GM12872 (cell line): ENCODE measurements at regions not wholly inside any gene's neighbourhood (a gene's known extent, or its start where the extent isn't known, plus 50 kb on each side); places are given as distances from the start of the nearest gene placed in this dataset.

Source experiments
- CTCF ChIP-seq: IDR thresholded peaks from 3 replicates; pipeline ENCODE4 v1.5.1; 2011; ENCODE audit warnings: low read depth, mild to moderate bottlenecking, low read length, moderate library complexity; ENCODE audit not compliant: insufficient read depth

GRCh38 chr6:6515691-6516607, 72.6 kb upstream of the LY86 start:
- no peak for TF ChIP-seq CTCF

GRCh38 chr6:6516666-6517458, 71.7 kb upstream of the LY86 start:
- no peak for TF ChIP-seq CTCF

- TF ChIP-seq CTCF: no peak
Measured at GRCh38 chr6:6518631-6519427, 69.7 kb upstream of the LY86 start.

GRCh38 chr6:6521961-6522482, 66.5 kb upstream of the LY86 start:
- no peak for TF ChIP-seq CTCF

GRCh38 chr6:6522709-6523108, 65.8 kb upstream of the LY86 start:
- TF ChIP-seq CTCF: no peak

GRCh38 chr6:6524951-6525350, 63.6 kb upstream of the LY86 start:
- no peak for TF ChIP-seq CTCF
